ENCODE measurements at regions not wholly inside any gene's neighbourhood (a gene's known extent, or its start where the extent isn't known, plus 50 kb on each side); places are given as distances from the start of the nearest gene placed in this dataset.
"Not testable (repeated sequence)": the region's sequence is repeated elsewhere in the genome, so short reads cannot be mapped to it uniquely, and the experiment has no call there.

- DNase-seq (ENCODE audit: low read depth), result no peak
These were observed 362.0 kb upstream of the ADARB2 start for GRCh38 chr10:2099321-2099720.

- DNase-seq (ENCODE audit: low read depth), result no peak
These were observed 360.6 kb upstream of the ADARB2 start for GRCh38 chr10:2097937-2098336.

- no peak for DNase-seq (ENCODE audit: low read depth)
These were observed 356.8 kb upstream of the ADARB2 start for GRCh38 chr10:2094171-2094570.

GRCh38 chr10:2083591-2083990 is 346.3 kb upstream of the ADARB2 start:
- DNase-seq (ENCODE audit: low read depth), result no peak

GRCh38 chr10:2081501-2081900 is 344.2 kb upstream of the ADARB2 start:
- peak; percentile 24 for DNase-seq (ENCODE audit: low read depth)

GRCh38 chr10:2079603-2080078 is 342.3 kb upstream of the ADARB2 start:
- DNase-seq (ENCODE audit: low read depth), result no peak

- peak; percentile 38 for DNase-seq (ENCODE audit: low read depth)
These were observed 339.9 kb upstream of the ADARB2 start for GRCh38 chr10:2077231-2077630.

GRCh38 chr10:2076528-2076927 is 339.2 kb upstream of the ADARB2 start:
- no peak for DNase-seq (ENCODE audit: low read depth)

- DNase-seq (ENCODE audit: low read depth), result no peak
These were observed 329.7 kb upstream of the ADARB2 start for GRCh38 chr10:2067015-2067414.

- DNase-seq (ENCODE audit: low read depth), result no peak
These were observed 317.4 kb upstream of the ADARB2 start for GRCh38 chr10:2054728-2055127.

GRCh38 chr10:2053805-2054204 is 316.5 kb upstream of the ADARB2 start:
- no peak for DNase-seq (ENCODE audit: low read depth)

GRCh38 chr10:2051108-2051507 is 313.8 kb upstream of the ADARB2 start:
- DNase-seq (ENCODE audit: low read depth), result no peak

GRCh38 chr10:2049560-2049959 is 312.2 kb upstream of the ADARB2 start:
- DNase-seq (ENCODE audit: low read depth), result no peak

- DNase-seq (ENCODE audit: low read depth), result peak; percentile 4
These were observed 311.1 kb upstream of the ADARB2 start for GRCh38 chr10:2048337-2048973.

- DNase-seq (ENCODE audit: low read depth), result no peak
These were observed 310.4 kb upstream of the ADARB2 start for GRCh38 chr10:2047679-2048078.

- no peak for DNase-seq (ENCODE audit: low read depth)
These were observed 306.1 kb upstream of the ADARB2 start for GRCh38 chr10:2043379-2043778.

GRCh38 chr10:2038036-2038435 is 300.7 kb upstream of the ADARB2 start:
- peak; percentile 24 for DNase-seq (ENCODE audit: low read depth)

GRCh38 chr10:2037246-2037645 is 299.9 kb upstream of the ADARB2 start:
- no peak for DNase-seq (ENCODE audit: low read depth)

- DNase-seq (ENCODE audit: low read depth), result no peak
These were observed 298.9 kb upstream of the ADARB2 start for GRCh38 chr10:2036209-2036608.

GRCh38 chr10:2030046-2030445 is 292.7 kb upstream of the ADARB2 start:
- no peak for DNase-seq (ENCODE audit: low read depth)

- no peak for DNase-seq (ENCODE audit: low read depth)
These were observed 289.6 kb upstream of the ADARB2 start for GRCh38 chr10:2026936-2027335.

- DNase-seq (ENCODE audit: low read depth), result not testable (repeated sequence)
These were observed 287.4 kb upstream of the ADARB2 start for GRCh38 chr10:2024750-2025149.

- no peak for DNase-seq (ENCODE audit: low read depth)
These were observed 286.4 kb upstream of the ADARB2 start for GRCh38 chr10:2023687-2024086.

GRCh38 chr10:2022401-2022800 is 285.1 kb upstream of the ADARB2 start:
- DNase-seq (ENCODE audit: low read depth), result no peak
